Medulla oblongata (tissue), 1 donor: ENCODE measurements at regions not wholly inside any gene's neighbourhood (a gene's known extent, or its start where the extent isn't known, plus 50 kb on each side); places are given as distances from the start of the nearest gene placed in this dataset.

Source experiments
- DNase-seq: peaks from one replicate; pipeline ENCODE4 v3.0.0-alpha.2; 2015; ENCODE audit errors: extremely low spot score

- peak; percentile 84 for DNase-seq
Observed at GRCh38 chr13:80036845-80037504, 304.0 kb downstream of the SPRY2 start.

GRCh38 chr13:80035096-80035495, 305.8 kb downstream of the SPRY2 start:
- DNase-seq: no peak

- no peak for DNase-seq
Observed at GRCh38 chr13:80033951-80034350, 307.0 kb downstream of the SPRY2 start.

- no peak for DNase-seq
Observed at GRCh38 chr13:80033286-80033685, 307.6 kb downstream of the SPRY2 start.

GRCh38 chr13:80030491-80030890, 310.4 kb downstream of the SPRY2 start:
- peak; percentile 63 for DNase-seq

- DNase-seq: no peak
Observed at GRCh38 chr13:80029170-80029569, 311.8 kb downstream of the SPRY2 start.

- peak; percentile 34 for DNase-seq
Observed at GRCh38 chr13:80022146-80022545, 318.8 kb downstream of the SPRY2 start.

- DNase-seq: no peak
Observed at GRCh38 chr13:80012251-80012650, 328.7 kb downstream of the SPRY2 start.

GRCh38 chr13:80011448-80012212, 329.3 kb downstream of the SPRY2 start:
- DNase-seq: peak; percentile 51

GRCh38 chr13:80010846-80011245, 330.1 kb downstream of the SPRY2 start:
- DNase-seq: no peak

- peak; percentile 78 for DNase-seq
Observed at GRCh38 chr13:80010286-80010831, 330.6 kb downstream of the SPRY2 start.

- DNase-seq: peak; percentile 46
Observed at GRCh38 chr13:80009760-80010159, 331.2 kb downstream of the SPRY2 start.

GRCh38 chr13:80006940-80007339, 334.0 kb downstream of the SPRY2 start:
- no peak for DNase-seq

- DNase-seq: peak; percentile 35
Observed at GRCh38 chr13:80001510-80001842, 339.4 kb downstream of the SPRY2 start.

- DNase-seq: no peak
Observed at GRCh38 chr13:80000684-80001509, 340.0 kb downstream of the SPRY2 start.

- no peak for DNase-seq
Observed at GRCh38 chr13:79999601-80000000, 341.3 kb downstream of the SPRY2 start.

GRCh38 chr13:79998381-79998880, 342.5 kb downstream of the SPRY2 start:
- DNase-seq: no peak

- DNase-seq: no peak
Observed at GRCh38 chr13:79997244-79997643, 343.7 kb downstream of the SPRY2 start.

GRCh38 chr13:79995334-79995733, 345.6 kb downstream of the SPRY2 start:
- no peak for DNase-seq

GRCh38 chr13:79992111-79992510, 348.8 kb downstream of the SPRY2 start:
- no peak for DNase-seq

- no peak for DNase-seq
Observed at GRCh38 chr13:79990048-79990447, 350.9 kb downstream of the SPRY2 start.

GRCh38 chr13:79989217-79989661, 351.7 kb downstream of the SPRY2 start:
- no peak for DNase-seq
